PC-9 (cell line): ENCODE measurements at regions not wholly inside any gene's neighbourhood (a gene's known extent, or its start where the extent isn't known, plus 50 kb on each side); places are given as distances from the start of the nearest gene placed in this dataset.

Experiments used
- BruUV-seq: library from RNA; stranded (reverse); fragments of 400-500 nt; replicated peaks from 2 replicates; lab custom pipeline; 2021; lab: Mats Ljungman, UMichigan
- CTCF ChIA-PET: fragments of 300-600 bp; sonication (Branson Sonifier 250); formaldehyde crosslinking; loops from one replicate; lab custom pipeline; 2022; ENCODE audit warnings: antibody characterized with exemption; lab: Charles Lee
- POLR2A ChIA-PET: fragments of 300-600 bp; sonication (Branson Sonifier 250); formaldehyde crosslinking; loops from one replicate; lab custom pipeline; 2022; ENCODE audit warnings: antibody characterized with exemption; ENCODE audit not compliant: unreplicated experiment; lab: Charles Lee
- DNase-seq, 2 experiments: peaks; one replicate each; pipeline versions ENCODE4 v3.0.0 to v3.0.0-alpha.2; 2015 to 2022; ENCODE audit warnings: mixed read lengths in 1 of 2
- H2AFZ ChIP-seq: fragments of 200-600 bp; sonication (generic); 2 replicates; pipeline ENCODE4 v1.8.1; 2017; ENCODE audit warnings: antibody characterized with exemption
- H3F3A ChIP-seq: fragments of 200-600 bp; sonication (generic); 2 replicates; pipeline ENCODE4 v1.8.1; 2017; ENCODE audit warnings: antibody characterized with exemption, mild to moderate bottlenecking, low read depth; ENCODE audit not compliant: insufficient read depth
- H3K27ac ChIP-seq: fragments of 200-600 bp; sonication (generic); 2 replicates; pipeline ENCODE4 v1.6.1; 2016; ENCODE audit warnings: mixed run types
- H3K27me3 ChIP-seq: fragments of 200-600 bp; sonication (generic); 2 replicates; pipeline ENCODE4 v1.6.1; 2016; ENCODE audit warnings: low read depth, mixed run types; ENCODE audit not compliant: insufficient read depth
- H3K36me3 ChIP-seq: fragments of 200-600 bp; sonication (generic); 2 replicates; pipeline ENCODE4 v1.6.1; 2016; ENCODE audit warnings: low read depth, mixed run types
- H3K4me1 ChIP-seq: fragments of 200-600 bp; sonication (generic); replicated peaks from 2 replicates; pipeline ENCODE4 v1.6.1; 2016; ENCODE audit warnings: mixed run types; ENCODE audit not compliant: insufficient read depth
- H3K4me2 ChIP-seq: fragments of 200-600 bp; sonication (generic); 2 replicates; pipeline ENCODE4 v1.6.1; 2017; ENCODE audit warnings: mixed run types
- H3K4me3 ChIP-seq: fragments of 200-600 bp; sonication (generic); 2 replicates; pipeline ENCODE4 v1.6.1; 2016; ENCODE audit warnings: mixed run types
- H3K79me2 ChIP-seq: fragments of 200-600 bp; sonication (generic); 2 replicates; pipeline ENCODE4 v1.6.1; 2017; ENCODE audit warnings: low read depth, mixed run types
- H3K9me2 ChIP-seq: fragments of 200-600 bp; sonication (generic); 2 replicates; pipeline ENCODE4 v1.8.1; 2017; ENCODE audit warnings: mild to moderate bottlenecking; ENCODE audit not compliant: insufficient read depth
- H3K9me3 ChIP-seq: fragments of 200-600 bp; sonication (generic); 2 replicates; pipeline ENCODE4 v1.8.1; 2016; ENCODE audit warnings: low read depth; ENCODE audit not compliant: insufficient read depth
- H4K20me1 ChIP-seq: fragments of 200-600 bp; sonication (generic); 2 replicates; pipeline ENCODE4 v1.8.1; 2017; ENCODE audit not compliant: insufficient read depth
- EZH2 ChIP-seq: fragments of 200-600 bp; sonication (generic); IDR thresholded peaks from 2 replicates; pipeline ENCODE4 v1.8.0; 2017; ENCODE audit warnings: antibody characterized with exemption, low read depth
- intact Hi-C: fragments of 100-400 bp; cut with micrococcal nuclease; formaldehyde crosslinking; loops from one replicate; pipeline ENCODE4 v1.10.0; 2022; ENCODE audit not compliant: unreplicated experiment
- TF ChIP-seq, protein P1 (sequence below): fragments of 200-600 bp; sonication (generic); conservative IDR thresholded peaks from 2 replicates; pipeline ENCODE4 v1.6.1; 2017; ENCODE audit warnings: mixed run types, antibody characterized with exemption, mild to moderate bottlenecking, moderate library complexity

GRCh38 chr17:69650881-69651280 is 236.4 kb downstream of the MAP2K6 start:
- TF ChIP-seq, protein P1, sequence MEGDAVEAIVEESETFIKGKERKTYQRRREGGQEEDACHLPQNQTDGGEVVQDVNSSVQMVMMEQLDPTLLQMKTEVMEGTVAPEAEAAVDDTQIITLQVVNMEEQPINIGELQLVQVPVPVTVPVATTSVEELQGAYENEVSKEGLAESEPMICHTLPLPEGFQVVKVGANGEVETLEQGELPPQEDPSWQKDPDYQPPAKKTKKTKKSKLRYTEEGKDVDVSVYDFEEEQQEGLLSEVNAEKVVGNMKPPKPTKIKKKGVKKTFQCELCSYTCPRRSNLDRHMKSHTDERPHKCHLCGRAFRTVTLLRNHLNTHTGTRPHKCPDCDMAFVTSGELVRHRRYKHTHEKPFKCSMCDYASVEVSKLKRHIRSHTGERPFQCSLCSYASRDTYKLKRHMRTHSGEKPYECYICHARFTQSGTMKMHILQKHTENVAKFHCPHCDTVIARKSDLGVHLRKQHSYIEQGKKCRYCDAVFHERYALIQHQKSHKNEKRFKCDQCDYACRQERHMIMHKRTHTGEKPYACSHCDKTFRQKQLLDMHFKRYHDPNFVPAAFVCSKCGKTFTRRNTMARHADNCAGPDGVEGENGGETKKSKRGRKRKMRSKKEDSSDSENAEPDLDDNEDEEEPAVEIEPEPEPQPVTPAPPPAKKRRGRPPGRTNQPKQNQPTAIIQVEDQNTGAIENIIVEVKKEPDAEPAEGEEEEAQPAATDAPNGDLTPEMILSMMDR = no peak
- TF ChIP-seq EZH2 = no peak
- Histone ChIP-seq H3K36me3 (no peaks in the 10 kb centered on the region), H3K27ac (no peak overlapping the region), H3K79me2 (no peaks in the 10 kb centered on the region), H3K9me2 (no peaks in the 10 kb centered on the region), H2AFZ (no peak overlapping the region), H3K9me3 (no peaks in the 10 kb centered on the region; the same call in 1 of the 2 replicates), H3K4me2 (no peak overlapping the region), H4K20me1 (no peaks in the 10 kb centered on the region), H3K27me3 (no peaks in the 10 kb centered on the region), H3F3A (peaks cover 12% of the 10 kb centered on the region; the same call in 1 of the 2 replicates), H3K4me3 (no peak overlapping the region), H3K4me1 (peaks cover 12% of the 10 kb centered on the region)
- POLR2A ChIA-PET = no interaction called here
- CTCF ChIA-PET = no interaction called here
- intact Hi-C loops = no loop called here
- no TSS peak for BruUV-seq
- DNase-seq = no peak

GRCh38 chr17:69651921-69652320 is 237.4 kb downstream of the MAP2K6 start:
- no peak overlapping the region for H3K4me2 ChIP-seq
- H2AFZ ChIP-seq = no peak overlapping the region
- no peaks in the 10 kb centered on the region for H3K27me3 ChIP-seq
- CTCF ChIA-PET = no interaction called here
- no peaks in the 10 kb centered on the region for H3K9me2 ChIP-seq
- H3K9me3 ChIP-seq = no peaks in the 10 kb centered on the region; the same call in 1 of the 2 replicates
- no peaks in the 10 kb centered on the region for H3K36me3 ChIP-seq
- no peak for DNase-seq
- peaks cover 12% of the 10 kb centered on the region; the same call in 1 of the 2 replicates for H3F3A ChIP-seq
- H3K27ac ChIP-seq = no peak overlapping the region
- peaks cover 12% of the 10 kb centered on the region for H3K4me1 ChIP-seq
- no TSS peak for BruUV-seq
- no peaks in the 10 kb centered on the region for H3K79me2 ChIP-seq
- TF ChIP-seq EZH2 = no peak
- TF ChIP-seq, protein P1 = no peak
- no peaks in the 10 kb centered on the region for H4K20me1 ChIP-seq
- POLR2A ChIA-PET = no interaction called here
- no peak overlapping the region for H3K4me3 ChIP-seq
- intact Hi-C loops = no loop called here

DNA sequence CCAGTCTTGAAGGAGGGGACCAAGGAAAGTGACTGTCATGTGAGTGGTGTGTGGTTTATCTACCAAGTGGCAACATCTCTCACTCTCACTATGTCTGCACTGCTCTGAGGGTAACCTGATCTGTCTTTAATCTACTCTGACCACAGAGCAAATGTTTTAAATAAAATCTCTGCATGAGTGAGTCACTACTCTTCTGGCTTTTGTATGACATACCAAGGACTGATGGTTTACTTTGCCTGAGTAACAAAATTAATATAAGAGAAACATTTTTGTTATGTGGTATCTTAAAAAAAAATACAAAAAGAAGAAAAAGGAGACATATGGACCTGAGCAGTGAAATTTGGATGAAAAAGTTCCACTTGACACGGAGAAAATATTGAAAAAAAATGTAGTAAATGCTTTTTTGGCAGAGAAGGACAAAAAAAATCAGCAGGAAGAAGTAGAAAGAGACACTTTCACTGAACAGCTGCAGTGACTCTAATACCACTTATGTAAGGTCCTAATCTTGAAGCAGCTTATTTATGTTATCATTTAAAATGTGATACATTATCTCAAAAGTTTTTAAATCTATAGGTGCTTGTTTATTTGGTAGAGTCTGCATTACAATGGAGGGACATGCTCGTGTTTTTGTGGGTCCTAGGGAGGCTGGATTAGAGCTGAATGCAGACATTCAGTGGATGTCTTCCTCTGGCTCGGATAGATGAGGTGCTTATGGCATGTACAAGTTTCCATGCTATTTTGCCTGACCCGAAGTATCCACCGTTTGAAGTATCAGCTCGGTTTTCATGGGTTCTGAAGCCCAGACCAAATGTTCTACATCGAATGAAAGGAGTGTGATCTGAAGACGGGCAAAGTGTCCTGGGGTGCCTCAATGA is 240.7 kb downstream of the MAP2K6 start:
- ChIA-PET CTCF (no interaction called here), POLR2A (no interaction called here)
- peaks cover 12% of the 10 kb centered on the region; the same call in 1 of the 2 replicates for H3F3A ChIP-seq
- H3K27me3 ChIP-seq = no peaks in the 10 kb centered on the region
- H3K9me2 ChIP-seq = no peaks in the 10 kb centered on the region
- H3K4me3 ChIP-seq = no peak overlapping the region
- H3K36me3 ChIP-seq = no peaks in the 10 kb centered on the region
- DNase-seq = peak in 1 of 2 experiments; percentile 82
- BruUV-seq = no TSS peak
- H3K27ac ChIP-seq = no peak overlapping the region
- no peak for TF ChIP-seq EZH2
- TF ChIP-seq, protein P1 = no peak
- H3K79me2 ChIP-seq = no peaks in the 10 kb centered on the region
- H3K4me2 ChIP-seq = peak overlapping the region; percentile 27
- intact Hi-C loops = no loop called here
- no peak overlapping the region for H2AFZ ChIP-seq
- H3K9me3 ChIP-seq = no peaks in the 10 kb centered on the region; the same call in 1 of the 2 replicates
- peaks cover 12% of the 10 kb centered on the region for H3K4me1 ChIP-seq
- H4K20me1 ChIP-seq = no peaks in the 10 kb centered on the region
